PC-3 (cell line): ENCODE measurements at regions not wholly inside any gene's neighbourhood (a gene's known extent, or its start where the extent isn't known, plus 50 kb on each side); places are given as distances from the start of the nearest gene placed in this dataset.

Experiments used
- ATAC-seq: fragments of 200-7000 bp; cut with Tn5 transposase; 2 replicates; pipeline ENCODE4 v1.9.1; 2020; ENCODE audit warnings: mild to moderate bottlenecking, moderate library complexity
- BruUV-seq: library from RNA; stranded (reverse); fragments of 400-500 nt; replicated peaks from 2 replicates; lab custom pipeline; 2021; lab: Mats Ljungman, UMichigan
- CTCF ChIA-PET: fragments of 300-600 bp; sonication (Branson Sonifier 250); formaldehyde crosslinking; loops from one replicate; lab custom pipeline; 2022; ENCODE audit warnings: antibody characterized with exemption; lab: Charles Lee
- POLR2A ChIA-PET: fragments of 300-600 bp; sonication (Branson Sonifier 250); formaldehyde crosslinking; loops from one replicate; lab custom pipeline; 2022; ENCODE audit warnings: antibody characterized with exemption; ENCODE audit not compliant: unreplicated experiment; lab: Charles Lee
- DNase-seq: peaks from one replicate; pipeline ENCODE4 v3.0.0-alpha.2; 2015
- H2AFZ ChIP-seq: fragments of 300-600 bp; sonication (generic); 2 replicates; pipeline ENCODE4 v1.6.0; 2016; ENCODE audit warnings: antibody characterized with exemption, low read length
- H3F3A ChIP-seq: fragments of 300-600 bp; sonication (generic); one replicate; pipeline ENCODE4 v1.6.0; 2017; ENCODE audit warnings: antibody characterized with exemption, low read length, control low read depth, mild to moderate bottlenecking; ENCODE audit not compliant: unreplicated experiment
- H3K27ac ChIP-seq: fragments of 300-600 bp; sonication (generic); 2 replicates; pipeline ENCODE4 v1.5.1; 2016; ENCODE audit warnings: mild to moderate bottlenecking, low read length
- H3K27me3 ChIP-seq: fragments of 300-600 bp; sonication (generic); 2 replicates; pipeline ENCODE4 v1.6.1; 2016; ENCODE audit warnings: low read length, mixed read lengths
- H3K36me3 ChIP-seq: fragments of 300-600 bp; sonication (generic); 2 replicates; pipeline ENCODE4 v1.6.1; 2016; ENCODE audit warnings: low read depth, mixed run types, low read length, mixed read lengths
- H3K4me1 ChIP-seq: fragments of 300-600 bp; sonication (generic); 2 replicates; pipeline ENCODE4 v1.5.1; 2016; ENCODE audit warnings: low read length; ENCODE audit not compliant: insufficient read depth
- H3K4me2 ChIP-seq: fragments of 300-600 bp; sonication (generic); 2 replicates; pipeline ENCODE4 v1.6.0; 2016; ENCODE audit warnings: low read length
- H3K4me3 ChIP-seq: fragments of 300-600 bp; sonication (generic); 2 replicates; pipeline ENCODE4 v1.5.1; 2016; ENCODE audit warnings: mild to moderate bottlenecking, low read length, mixed read lengths
- H3K79me2 ChIP-seq: fragments of 300-600 bp; sonication (generic); 2 replicates; pipeline ENCODE4 v1.6.1; 2017; ENCODE audit warnings: low read length, mixed read lengths
- H3K9ac ChIP-seq: fragments of 300-600 bp; sonication (generic); 2 replicates; pipeline ENCODE4 v1.6.0; 2016; ENCODE audit warnings: mild to moderate bottlenecking, low read length
- H3K9me2 ChIP-seq: fragments of 300-600 bp; sonication (generic); replicated peaks from 2 replicates; pipeline ENCODE4 v1.6.1; 2016; ENCODE audit warnings: mixed run types, low read length, mixed read lengths
- H3K9me3 ChIP-seq: fragments of 300-600 bp; sonication (generic); 2 replicates; pipeline ENCODE4 v1.6.1; 2016; ENCODE audit warnings: low read length, mixed read lengths
- H4K20me1 ChIP-seq: fragments of 300-600 bp; sonication (generic); 2 replicates; pipeline ENCODE4 v1.6.1; 2016; ENCODE audit warnings: low read length, mixed read lengths
- CTCF ChIP-seq: fragments of 300-600 bp; sonication (generic); conservative IDR thresholded peaks from 2 replicates; pipeline ENCODE4 v1.5.1; 2017; ENCODE audit warnings: antibody characterized with exemption, low read depth, mild to moderate bottlenecking, low read length
- EZH2 ChIP-seq: fragments of 300-600 bp; sonication (generic); IDR thresholded peaks from one replicate; pipeline ENCODE4 v1.6.1; 2017; ENCODE audit warnings: antibody characterized with exemption, mild to moderate bottlenecking, low read length; ENCODE audit not compliant: unreplicated experiment
- EZH2phosphoT487 ChIP-seq: fragments of 300-600 bp; sonication (generic); IDR thresholded peaks from 2 replicates; pipeline ENCODE4 v1.6.1; 2018; ENCODE audit warnings: mild to moderate bottlenecking, antibody characterized with exemption, low read length, borderline replicate concordance
- intact Hi-C: fragments of 100-400 bp; cut with micrococcal nuclease; formaldehyde crosslinking; loops from 2 replicates; pipeline ENCODE4 v1.9.0; 2023

- intact Hi-C loops, result no loop called here
- Histone ChIP-seq H3K27me3 (peaks cover 10% of the 10 kb centered on the region), H3F3A (no peaks in the 10 kb centered on the region), H4K20me1 (no peaks in the 10 kb centered on the region), H3K4me3 (no peak overlapping the region), H3K9ac (no peak overlapping the region), H3K27ac (no peak overlapping the region), H3K36me3 (no peaks in the 10 kb centered on the region), H3K9me2 (no peaks in the 10 kb centered on the region), H3K4me2 (no peak overlapping the region), H2AFZ (no peak overlapping the region), H3K9me3 (no peaks in the 10 kb centered on the region), H3K79me2 (no peaks in the 10 kb centered on the region), H3K4me1 (no peaks in the 10 kb centered on the region)
- CTCF ChIA-PET, result no interaction called here
- POLR2A ChIA-PET, result no interaction called here
- no peak for ATAC-seq
- TF ChIP-seq CTCF (no peak), EZH2phosphoT487 (no peak), EZH2 (no peak)
- no peak for DNase-seq
- BruUV-seq, result no TSS peak
These were observed 308.5 kb downstream of the CENPC start for GRCh38 chr4:67236788-67237187.

- H2AFZ ChIP-seq, result no peak overlapping the region
- no peak overlapping the region for H3K27ac ChIP-seq
- H3K9ac ChIP-seq, result no peak overlapping the region
- H3K79me2 ChIP-seq, result no peaks in the 10 kb centered on the region
- CTCF ChIA-PET, result no interaction called here
- H3K4me2 ChIP-seq, result no peak overlapping the region
- H3K4me3 ChIP-seq, result no peak overlapping the region
- H4K20me1 ChIP-seq, result no peaks in the 10 kb centered on the region
- H3K27me3 ChIP-seq, result peaks cover 10% of the 10 kb centered on the region
- no peaks in the 10 kb centered on the region for H3K9me2 ChIP-seq
- H3K9me3 ChIP-seq, result no peaks in the 10 kb centered on the region
- BruUV-seq, result no TSS peak
- ATAC-seq (no peak), DNase-seq (no peak)
- TF ChIP-seq CTCF (no peak), EZH2 (no peak), EZH2phosphoT487 (no peak)
- H3F3A ChIP-seq, result no peaks in the 10 kb centered on the region
- H3K36me3 ChIP-seq, result no peaks in the 10 kb centered on the region
- intact Hi-C loops, result no loop called here
- no peaks in the 10 kb centered on the region for H3K4me1 ChIP-seq
- POLR2A ChIA-PET, result no interaction called here
These were observed 309.0 kb downstream of the CENPC start for GRCh38 chr4:67236318-67236717.

- peaks cover 10% of the 10 kb centered on the region for H3K27me3 ChIP-seq
- POLR2A ChIA-PET, result no interaction called here
- H3K4me1 ChIP-seq, result no peaks in the 10 kb centered on the region
- H3F3A ChIP-seq, result no peaks in the 10 kb centered on the region
- H3K79me2 ChIP-seq, result no peaks in the 10 kb centered on the region
- no peak for DNase-seq
- no peak overlapping the region for H3K9ac ChIP-seq
- BruUV-seq, result no TSS peak
- no peaks in the 10 kb centered on the region for H3K36me3 ChIP-seq
- no peaks in the 10 kb centered on the region for H3K9me2 ChIP-seq
- no peak for ATAC-seq
- CTCF ChIA-PET, result no interaction called here
- H2AFZ ChIP-seq, result no peak overlapping the region
- no peak overlapping the region for H3K4me2 ChIP-seq
- no peaks in the 10 kb centered on the region for H4K20me1 ChIP-seq
- no peak overlapping the region for H3K4me3 ChIP-seq
- intact Hi-C loops, result no loop called here
- H3K27ac ChIP-seq, result no peak overlapping the region
- no peaks in the 10 kb centered on the region for H3K9me3 ChIP-seq
- TF ChIP-seq EZH2phosphoT487 (no peak), EZH2 (no peak), CTCF (no peak)
These were observed 311.0 kb downstream of the CENPC start for GRCh38 chr4:67234296-67234695.
